Skeletal muscle cell (primary cell): ENCODE measurements at regions not wholly inside any gene's neighbourhood (a gene's known extent, or its start where the extent isn't known, plus 50 kb on each side); places are given as distances from the start of the nearest gene placed in this dataset.
A peak's percentile ranks its signal among the peaks of the same experiment; 100 is the strongest.
"Not testable (repeated sequence)": the region's sequence is repeated elsewhere in the genome, so short reads cannot be mapped to it uniquely, and the experiment has no call there.

Source experiments
- DNase-seq: peaks from one replicate; pipeline ENCODE4 v3.0.0-alpha.2; 2010; ENCODE audit warnings: low read depth
- H3K4me3 ChIP-seq: 2 replicates; pipeline ENCODE4 v1.5.1; 2011; ENCODE audit warnings: low read depth, mild to moderate bottlenecking, control low read depth, low read length, moderate library complexity

- H3K4me3 ChIP-seq: no peak overlapping the region
- DNase-seq: peak; percentile 62
Observed at GRCh38 chr7:81173766-81174281, 255.0 kb upstream of the SEMA3C start.

GRCh38 chr7:81170291-81170690 lies 251.4 kb upstream of the SEMA3C start:
- H3K4me3 ChIP-seq: no peak overlapping the region
- DNase-seq: no peak

- no peak for DNase-seq
Observed at GRCh38 chr7:81167934-81168333, 249.1 kb upstream of the SEMA3C start.

GRCh38 chr7:81165070-81165469 lies 246.2 kb upstream of the SEMA3C start:
- no peak for DNase-seq
- H3K4me3 ChIP-seq: no peak overlapping the region

More at GRCh38 chr7:81167934-81168333, 249.1 kb upstream of the SEMA3C start:
- H3K4me3 ChIP-seq: no peak overlapping the region

- no peak overlapping the region for H3K4me3 ChIP-seq
- DNase-seq: no peak
Observed at GRCh38 chr7:81162771-81163525, 244.1 kb upstream of the SEMA3C start.

GRCh38 chr7:81162234-81162633 lies 243.4 kb upstream of the SEMA3C start:
- DNase-seq: no peak
- H3K4me3 ChIP-seq: no peak overlapping the region

- H3K4me3 ChIP-seq: no peak overlapping the region
- DNase-seq: peak; percentile 91
Observed at GRCh38 chr7:81161451-81162075, 242.7 kb upstream of the SEMA3C start.

- DNase-seq: no peak
- no peak overlapping the region for H3K4me3 ChIP-seq
Observed at GRCh38 chr7:81159402-81159801, 240.6 kb upstream of the SEMA3C start.

- no peak for DNase-seq
- no peak overlapping the region for H3K4me3 ChIP-seq
Observed at GRCh38 chr7:81158189-81158588, 239.3 kb upstream of the SEMA3C start.

- no peak overlapping the region for H3K4me3 ChIP-seq
- DNase-seq: no peak
Observed at GRCh38 chr7:81155654-81156373, 237.0 kb upstream of the SEMA3C start.

GRCh38 chr7:81154565-81154964 lies 235.7 kb upstream of the SEMA3C start:
- DNase-seq: no peak
- H3K4me3 ChIP-seq: no peak overlapping the region

- DNase-seq, H3K4me3 ChIP-seq: not testable (repeated sequence)
Observed at GRCh38 chr7:81152925-81153324, 234.1 kb upstream of the SEMA3C start.

- no peak for DNase-seq
- H3K4me3 ChIP-seq: no peak overlapping the region
Observed at GRCh38 chr7:81150951-81151361, 232.1 kb upstream of the SEMA3C start.

GRCh38 chr7:81143856-81144255 lies 225.0 kb upstream of the SEMA3C start:
- DNase-seq: no peak

GRCh38 chr7:81141257-81142205 lies 222.7 kb upstream of the SEMA3C start:
- DNase-seq, H3K4me3 ChIP-seq: not testable (repeated sequence)

More at GRCh38 chr7:81143856-81144255, 225.0 kb upstream of the SEMA3C start:
- H3K4me3 ChIP-seq: no peak overlapping the region

GRCh38 chr7:81140775-81141174 lies 221.9 kb upstream of the SEMA3C start:
- DNase-seq: no peak

GRCh38 chr7:81140252-81140651 lies 221.4 kb upstream of the SEMA3C start:
- no peak overlapping the region for H3K4me3 ChIP-seq
- DNase-seq: no peak

More at GRCh38 chr7:81140775-81141174, 221.9 kb upstream of the SEMA3C start:
- no peak overlapping the region for H3K4me3 ChIP-seq

GRCh38 chr7:81138870-81139269 lies 220.0 kb upstream of the SEMA3C start:
- no peak for DNase-seq

GRCh38 chr7:81135324-81135723 lies 216.5 kb upstream of the SEMA3C start:
- no peak for DNase-seq
- no peak overlapping the region for H3K4me3 ChIP-seq

More at GRCh38 chr7:81138870-81139269, 220.0 kb upstream of the SEMA3C start:
- no peak overlapping the region for H3K4me3 ChIP-seq
